Activated CD4-positive, alpha-beta T cell treated with anti-CD3 and anti-CD28 coated beads for 36 hours (primary cell): ENCODE measurements at regions not wholly inside any gene's neighbourhood (a gene's known extent, or its start where the extent isn't known, plus 50 kb on each side); places are given as distances from the start of the nearest gene placed in this dataset.
A peak's percentile ranks its signal among the peaks of the same experiment; 100 is the strongest.

Source experiments
- ATAC-seq: fragments of 200-7000 bp; cut with Tn5 transposase; one replicate; pipeline ENCODE4 v1.10.0; 2021; ENCODE audit warnings: mild to moderate bottlenecking, moderate library complexity
- CTCF ChIA-PET: fragments of 350-600 bp; sonication (Branson Sonifier 250); formaldehyde crosslinking; loops from one replicate; lab custom pipeline; 2021; ENCODE audit warnings: antibody characterized with exemption; lab: Charles Lee
- POLR2A ChIA-PET: fragments of 350-600 bp; sonication (Branson Sonifier 250); formaldehyde crosslinking; loops from one replicate; lab custom pipeline; 2021; ENCODE audit warnings: antibody characterized with exemption, inconsistent platforms; lab: Charles Lee
- DNase-seq: peaks from one replicate; pipeline ENCODE4 v3.0.0-alpha.2; 2020
- H3K27ac Mint-ChIP-seq: one replicate; pipeline ENCODE4 v1.8.0; 2021; ENCODE audit warnings: mixed read lengths
- H3K27me3 Mint-ChIP-seq: one replicate; pipeline ENCODE4 v1.8.0; 2021; ENCODE audit warnings: mixed read lengths
- H3K36me3 Mint-ChIP-seq: one replicate; pipeline ENCODE4 v1.8.0; 2021; ENCODE audit warnings: low read depth, mixed read lengths
- H3K4me1 Mint-ChIP-seq: one replicate; pipeline ENCODE4 v1.8.0; 2021; ENCODE audit warnings: mixed read lengths
- H3K4me3 Mint-ChIP-seq: one replicate; pipeline ENCODE4 v1.8.0; 2021; ENCODE audit warnings: mild to moderate bottlenecking, moderate library complexity, mixed read lengths
- H3K9me3 Mint-ChIP-seq: one replicate; pipeline ENCODE4 v1.8.0; 2021; ENCODE audit warnings: low read depth, mixed read lengths
- intact Hi-C, 2 experiments: fragments of 100-400 bp; cut with DNase I in 1 of 2; cut with micrococcal nuclease in 1 of 2; formaldehyde crosslinking; loops; one replicate each; pipeline versions ENCODE4 v1.14.2 to v1.15.1; 2022 to 2024; cut with DNase I, micrococcal nuclease

GRCh38 chr12:107388263-107388662 lies 294.9 kb upstream of the CRY1 start:
- Mint-ChIP-seq H3K9me3 (peaks cover 16% of the 10 kb centered on the region), H3K27ac (no peak overlapping the region), H3K36me3 (peaks cover 4% of the 10 kb centered on the region), H3K27me3 (no peaks in the 10 kb centered on the region), H3K4me1 (peaks cover 52% of the 10 kb centered on the region), H3K4me3 (no peak overlapping the region)
- POLR2A ChIA-PET, result no interaction called here
- intact Hi-C loops, result no loop called here
- ATAC-seq, result no peak
- no peak for DNase-seq
- CTCF ChIA-PET, result no interaction called here

DNA sequence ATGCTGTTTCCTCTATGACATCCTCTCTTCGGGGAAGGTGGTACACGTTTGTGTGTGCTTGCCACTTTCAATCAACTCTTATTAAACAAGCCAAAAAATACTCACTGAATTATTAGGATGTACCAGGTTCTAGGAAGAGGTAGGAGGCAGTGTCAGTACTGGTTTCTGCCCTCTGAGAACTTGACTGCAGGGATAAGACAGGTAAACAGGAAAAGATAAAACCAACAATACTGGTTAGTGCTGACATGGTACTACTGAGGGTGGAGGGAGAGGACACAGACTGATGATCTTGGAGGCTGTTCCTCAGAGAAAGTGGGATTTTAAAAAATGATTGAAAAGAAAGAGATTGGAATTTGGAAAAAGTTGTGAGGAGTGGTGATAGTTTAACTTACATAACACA lies 295.2 kb upstream of the PWP1 start:
- H3K27ac Mint-ChIP-seq, result no peak overlapping the region
- H3K9me3 Mint-ChIP-seq, result peaks cover 16% of the 10 kb centered on the region
- no peak overlapping the region for H3K4me3 Mint-ChIP-seq
- H3K4me1 Mint-ChIP-seq, result peaks cover 59% of the 10 kb centered on the region
- ATAC-seq (no peak), DNase-seq (no peak)
- no peaks in the 10 kb centered on the region for H3K27me3 Mint-ChIP-seq
- H3K36me3 Mint-ChIP-seq, result peaks cover 4% of the 10 kb centered on the region
- POLR2A ChIA-PET, result no interaction called here
- intact Hi-C loops, result no loop called here
- CTCF ChIA-PET, result interaction anchor here (1.5 to 2.4 kb wide), 2 partner anchors 10 to 12 kb away, joined by 4 to 9 read pairs; no protein-coding TSS in a partner anchor

- peak overlapping the region; percentile 4 for H3K27ac Mint-ChIP-seq
- ChIA-PET POLR2A (no interaction called here), CTCF (interaction anchor here (1.2 to 1.5 kb wide), 2 partner anchors 9 to 23 kb away, joined by 4 to 5 read pairs; no protein-coding TSS in a partner anchor)
- H3K27me3 Mint-ChIP-seq, result no peaks in the 10 kb centered on the region
- intact Hi-C loops, result no loop called here
- peaks cover 16% of the 10 kb centered on the region for H3K9me3 Mint-ChIP-seq
- DNase-seq, result peak; percentile 38
- peak; percentile 69 for ATAC-seq
- peaks cover 4% of the 10 kb centered on the region for H3K36me3 Mint-ChIP-seq
- H3K4me1 Mint-ChIP-seq, result peaks cover 58% of the 10 kb centered on the region
- no peak overlapping the region for H3K4me3 Mint-ChIP-seq
Measured at GRCh38 chr12:107393043-107393717, 292.4 kb upstream of the PWP1 start.

DNA sequence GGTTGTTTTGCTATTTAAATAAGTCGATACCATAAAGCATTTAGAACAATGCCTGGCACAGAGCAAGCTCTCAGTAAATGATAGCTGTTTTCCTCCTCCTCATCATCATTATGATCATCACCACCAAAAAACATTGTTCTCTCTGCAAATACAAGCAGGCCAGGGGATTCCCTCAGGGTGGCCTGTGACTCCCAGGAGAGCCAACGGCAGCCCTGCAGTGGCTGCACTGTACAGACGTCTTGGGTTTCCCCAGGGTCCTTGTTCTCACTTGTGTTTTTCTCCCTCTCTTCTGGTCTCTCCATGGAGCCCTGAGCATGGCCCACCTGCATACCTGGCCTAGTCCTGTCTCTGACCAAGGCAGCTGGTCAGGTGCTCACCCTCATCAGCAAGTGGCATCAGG lies 290.9 kb upstream of the PWP1 start:
- Mint-ChIP-seq H3K27me3 (no peaks in the 10 kb centered on the region), H3K9me3 (peaks cover 5% of the 10 kb centered on the region), H3K36me3 (peaks cover 2% of the 10 kb centered on the region), H3K4me1 (peaks cover 45% of the 10 kb centered on the region), H3K4me3 (no peak overlapping the region), H3K27ac (no peak overlapping the region)
- no peak for DNase-seq
- ATAC-seq, result no peak
- ChIA-PET CTCF (interaction anchor here (0.9 to 1.0 kb wide), 2 partner anchors 13 to 71 kb away, joined by 3 read pairs; no protein-coding TSS in a partner anchor), POLR2A (no interaction called here)
- intact Hi-C loops, result no loop called here

GRCh38 chr12:107395817-107396216 lies 289.8 kb upstream of the PWP1 start:
- no peak for ATAC-seq
- ChIA-PET POLR2A (no interaction called here), CTCF (interaction anchor here (0.6 kb wide), 1 partner anchor 296 kb away, joined by 4 read pairs; no protein-coding TSS in a partner anchor)
- H3K4me1 Mint-ChIP-seq, result peaks cover 36% of the 10 kb centered on the region
- no peak overlapping the region for H3K27ac Mint-ChIP-seq
- no peaks in the 10 kb centered on the region for H3K36me3 Mint-ChIP-seq
- H3K9me3 Mint-ChIP-seq, result no peaks in the 10 kb centered on the region
- H3K4me3 Mint-ChIP-seq, result no peak overlapping the region
- intact Hi-C loops, result no loop called here
- no peaks in the 10 kb centered on the region for H3K27me3 Mint-ChIP-seq
- DNase-seq, result no peak

GRCh38 chr12:107396991-107397390 lies 288.6 kb upstream of the PWP1 start:
- ATAC-seq (no peak), DNase-seq (no peak)
- Mint-ChIP-seq H3K4me3 (no peak overlapping the region), H3K27ac (no peak overlapping the region), H3K27me3 (no peaks in the 10 kb centered on the region), H3K4me1 (peaks cover 28% of the 10 kb centered on the region), H3K9me3 (no peaks in the 10 kb centered on the region), H3K36me3 (no peaks in the 10 kb centered on the region)
- CTCF ChIA-PET, result interaction anchor here (0.7 to 1.2 kb wide), 2 partner anchors 11 to 17 kb away, joined by 3 read pairs; no protein-coding TSS in a partner anchor
- intact Hi-C loops, result no loop called here
- POLR2A ChIA-PET, result no interaction called here

DNA sequence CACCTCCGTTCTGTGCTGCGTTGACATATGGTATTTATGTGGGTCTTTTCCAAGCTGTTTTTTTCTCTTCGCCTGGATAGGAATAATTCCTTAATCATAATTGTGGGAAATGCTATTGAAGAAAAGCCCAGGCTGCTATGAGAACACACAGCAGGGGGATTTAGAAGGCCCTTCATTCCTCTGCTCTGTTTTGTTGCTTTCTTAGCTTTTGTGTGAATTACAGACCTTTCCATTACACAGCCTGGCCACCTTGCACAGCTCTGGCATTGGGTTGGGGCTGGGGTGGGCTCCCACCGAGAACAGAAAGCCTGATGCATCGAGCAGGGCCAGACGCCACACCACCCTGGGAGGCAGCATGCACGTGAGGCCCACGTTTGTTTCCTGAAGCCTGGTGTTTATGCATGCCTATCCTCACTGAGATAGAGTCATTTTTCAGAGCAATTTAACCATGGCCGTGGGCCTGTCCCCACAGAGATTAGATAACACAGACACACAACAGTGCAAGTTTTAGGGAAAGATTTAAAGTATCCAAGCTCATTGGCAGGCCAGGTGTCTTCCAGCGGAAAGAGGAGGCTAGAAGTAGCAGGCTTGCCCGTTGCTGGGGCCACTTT lies 287.6 kb upstream of the PWP1 start:
- Mint-ChIP-seq H3K4me1 (peaks cover 23% of the 10 kb centered on the region), H3K9me3 (no peaks in the 10 kb centered on the region), H3K27me3 (no peaks in the 10 kb centered on the region), H3K4me3 (no peak overlapping the region), H3K36me3 (no peaks in the 10 kb centered on the region), H3K27ac (no peak overlapping the region)
- CTCF ChIA-PET, result interaction anchor here (0.8 kb wide), 2 partner anchors 123 to 266 kb away, joined by 3 to 4 read pairs; no protein-coding TSS in a partner anchor
- intact Hi-C loops, result no loop called here
- POLR2A ChIA-PET, result no interaction called here
- ATAC-seq, result no peak
- DNase-seq, result no peak

- no peaks in the 10 kb centered on the region for H3K27me3 Mint-ChIP-seq
- no peaks in the 10 kb centered on the region for H3K9me3 Mint-ChIP-seq
- DNase-seq, result no peak
- H3K27ac Mint-ChIP-seq, result no peak overlapping the region
- no peak for ATAC-seq
- no peak overlapping the region for H3K4me3 Mint-ChIP-seq
- H3K4me1 Mint-ChIP-seq, result peaks cover 14% of the 10 kb centered on the region
- intact Hi-C loops, result no loop called here
- ChIA-PET POLR2A (no interaction called here), CTCF (interaction anchor here (0.6 to 0.9 kb wide), 4 partner anchors 78 to 267 kb away, joined by 3 to 4 read pairs (median 3); no protein-coding TSS in a partner anchor)
- no peaks in the 10 kb centered on the region for H3K36me3 Mint-ChIP-seq
Measured at GRCh38 chr12:107399046-107399445, 286.6 kb upstream of the PWP1 start.

- no peak overlapping the region for H3K4me3 Mint-ChIP-seq
- intact Hi-C loops, result no loop called here
- ChIA-PET POLR2A (no interaction called here), CTCF (interaction anchor here (0.6 to 3.5 kb wide), 6 partner anchors 12 to 269 kb away, joined by 3 to 39 read pairs (median 8); no protein-coding TSS in a partner anchor)
- DNase-seq (no peak), ATAC-seq (no peak)
- no peak overlapping the region for H3K27ac Mint-ChIP-seq
- H3K9me3 Mint-ChIP-seq, result no peaks in the 10 kb centered on the region
- peaks cover 15% of the 10 kb centered on the region for H3K4me1 Mint-ChIP-seq
- H3K36me3 Mint-ChIP-seq, result no peaks in the 10 kb centered on the region
- no peaks in the 10 kb centered on the region for H3K27me3 Mint-ChIP-seq
Measured at GRCh38 chr12:107400686-107401447, 284.7 kb upstream of the PWP1 start.

DNA sequence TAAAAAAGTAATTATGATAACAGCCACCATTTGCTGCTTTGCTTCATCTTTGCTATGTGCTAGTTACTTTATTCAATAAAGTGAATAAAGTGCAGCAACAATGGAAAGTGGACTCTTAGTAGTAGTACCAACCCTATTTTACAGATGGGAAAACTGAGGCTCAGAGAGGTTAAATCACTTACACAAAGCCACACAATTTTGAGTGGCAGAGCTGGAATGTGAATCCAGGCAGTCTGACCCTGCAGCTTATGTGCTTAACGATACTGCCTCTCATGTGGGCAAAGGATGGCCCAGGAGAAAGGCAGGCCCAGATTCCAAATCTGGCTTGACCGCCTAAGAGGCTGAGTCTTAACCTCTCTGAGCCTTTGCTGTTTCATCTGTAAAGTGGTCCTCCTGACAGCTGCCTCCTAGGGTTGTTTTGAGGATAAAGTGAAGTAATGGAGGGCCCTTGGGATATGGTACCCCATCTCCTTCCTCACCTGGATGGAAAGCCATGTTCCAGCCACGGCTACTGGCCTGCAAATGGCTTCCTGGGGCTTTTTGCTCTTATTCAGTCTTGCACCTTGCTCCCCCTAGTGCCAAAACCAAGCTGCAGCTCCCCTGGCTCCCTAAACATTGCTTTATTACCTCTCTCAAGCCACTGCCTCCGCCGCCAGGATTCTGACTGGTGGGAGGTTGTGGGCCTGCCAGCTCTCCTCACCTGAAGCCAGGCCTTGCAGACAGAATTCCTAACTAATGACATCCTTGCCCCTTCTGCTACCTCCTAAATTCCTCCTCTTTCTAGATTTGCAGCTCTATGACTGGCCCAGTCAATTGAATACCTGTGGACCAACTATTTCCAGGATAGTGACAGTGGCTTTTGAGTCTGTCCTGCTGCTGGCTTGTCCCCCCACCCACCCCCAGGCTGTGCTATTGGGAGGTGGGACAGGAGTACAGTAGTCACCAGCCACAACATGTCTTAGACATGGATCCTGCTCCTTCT lies 283.3 kb upstream of the PWP1 start:
- POLR2A ChIA-PET, result no interaction called here

More for the DNA sequence above, 283.3 kb upstream of the PWP1 start:
- DNase-seq (peak; percentile 80), ATAC-seq (peak; percentile 88)
- Mint-ChIP-seq H3K36me3 (no peaks in the 10 kb centered on the region), H3K4me1 (peaks cover 12% of the 10 kb centered on the region), H3K4me3 (no peak overlapping the region), H3K9me3 (no peaks in the 10 kb centered on the region), H3K27me3 (no peaks in the 10 kb centered on the region), H3K27ac (no peak overlapping the region)
- CTCF ChIA-PET, result interaction anchor here (0.6 to 3.5 kb wide), 35 partner anchors 9 to 277 kb away, joined by 3 to 39 read pairs (median 3); no protein-coding TSS in a partner anchor
- intact Hi-C loops, result loop anchor here (1.0 to 2.0 kb wide), 7 partner anchors 30 to 271 kb away; a partner anchor contains a TSS
